A673 (cell line): ENCODE measurements at regions not wholly inside any gene's neighbourhood (a gene's known extent, or its start where the extent isn't known, plus 50 kb on each side); places are given as distances from the start of the nearest gene placed in this dataset.

Source experiments
- BruUV-seq: library from RNA; stranded (reverse); fragments of 400-500 nt; replicated peaks from 2 replicates; lab custom pipeline; 2021; lab: Mats Ljungman, UMichigan
- CTCF ChIA-PET: fragments of 300-600 bp; sonication (Branson Sonifier 250); formaldehyde crosslinking; loops from one replicate; lab custom pipeline; 2022; ENCODE audit warnings: antibody characterized with exemption; lab: Charles Lee
- POLR2A ChIA-PET: fragments of 300-600 bp; sonication (Branson Sonifier 250); formaldehyde crosslinking; loops from one replicate; lab custom pipeline; 2022; ENCODE audit warnings: antibody characterized with exemption; ENCODE audit not compliant: low non-redundant PET; lab: Charles Lee
- DNase-seq: peaks from one replicate; pipeline ENCODE4 v3.0.0-alpha.2; 2015; ENCODE audit warnings: low spot score
- H3K27ac ChIP-seq: fragments of 200-600 bp; sonication (generic); 2 replicates; pipeline ENCODE4 v1.5.1; 2016; ENCODE audit warnings: mixed run types, low read depth, mild to moderate bottlenecking, mixed read lengths, antibody characterized with exemption, low read length; ENCODE audit not compliant: poor library complexity, severe bottlenecking
- H3K27me3 ChIP-seq: fragments of 200-600 bp; sonication (generic); replicated peaks from 2 replicates; pipeline ENCODE4 v1.6.1; 2017; ENCODE audit warnings: mixed run types, low read depth, mild to moderate bottlenecking, mixed read lengths, antibody characterized with exemption, low read length; ENCODE audit not compliant: insufficient read depth, poor library complexity
- H3K36me3 ChIP-seq: fragments of 200-600 bp; sonication (generic); 2 replicates; pipeline ENCODE4 v1.6.1; 2016; ENCODE audit warnings: mixed run types, mild to moderate bottlenecking, mixed read lengths, antibody characterized with exemption, low read length; ENCODE audit not compliant: insufficient read depth, poor library complexity, severe bottlenecking
- H3K4me1 ChIP-seq: fragments of 200-600 bp; sonication (generic); 2 replicates; pipeline ENCODE4 v1.6.1; 2017; ENCODE audit warnings: mixed run types, mild to moderate bottlenecking, mixed read lengths, antibody characterized with exemption, low read length; ENCODE audit not compliant: insufficient read depth, poor library complexity, severe bottlenecking
- H3K4me3 ChIP-seq: fragments of 200-600 bp; sonication (generic); 2 replicates; pipeline ENCODE4 v1.5.1; 2016; ENCODE audit warnings: low read depth, mixed run types, mild to moderate bottlenecking, mixed read lengths, low read length; ENCODE audit not compliant: poor library complexity, severe bottlenecking
- H3K9me3 ChIP-seq: fragments of 200-600 bp; sonication (generic); 2 replicates; pipeline ENCODE4 v1.6.1; 2016; ENCODE audit warnings: mixed run types, low read depth, mild to moderate bottlenecking, mixed read lengths, antibody characterized with exemption, low read length; ENCODE audit not compliant: poor library complexity, severe bottlenecking
- CTCF ChIP-seq: fragments of 300-800, 200-600 bp; sonication (generic); conservative IDR thresholded peaks from 2 replicates; pipeline ENCODE4 v1.5.1; 2017; ENCODE audit warnings: low read depth, mild to moderate bottlenecking, antibody characterized with exemption, low read length, moderate library complexity, mixed read lengths
- EZH2 ChIP-seq: fragments of 200-600 bp; sonication (generic); IDR thresholded peaks from 2 replicates; pipeline ENCODE4 v1.6.1; 2017; ENCODE audit warnings: borderline replicate concordance, low read depth, mild to moderate bottlenecking, mixed read lengths, antibody characterized with exemption, low read length; ENCODE audit not compliant: poor library complexity, severe bottlenecking
- intact Hi-C: fragments of 100-400 bp; cut with micrococcal nuclease; formaldehyde crosslinking; loops from one replicate; pipeline ENCODE4 v1.10.0; 2022; ENCODE audit not compliant: unreplicated experiment

- Histone ChIP-seq H3K27ac (no peak overlapping the region), H3K36me3 (no peaks in the 10 kb centered on the region), H3K4me3 (no peak overlapping the region), H3K4me1 (peaks cover 5% of the 10 kb centered on the region), H3K9me3 (no peaks in the 10 kb centered on the region), H3K27me3 (no peaks in the 10 kb centered on the region)
- CTCF ChIA-PET = no interaction called here
- DNase-seq = no peak
- TF ChIP-seq EZH2 (no peak), CTCF (no peak)
- intact Hi-C loops = no loop called here
- BruUV-seq = no TSS peak
- POLR2A ChIA-PET = interaction anchor here (0.6 kb wide), 1 partner anchor 106 kb away, joined by 5 read pairs; no protein-coding TSS in a partner anchor
Measured at GRCh38 chr16:65178151-65178550, 56.3 kb upstream of the CDH11 start.

- Histone ChIP-seq H3K9me3 (no peaks in the 10 kb centered on the region), H3K4me3 (no peak overlapping the region), H3K36me3 (no peaks in the 10 kb centered on the region), H3K4me1 (peaks cover 5% of the 10 kb centered on the region), H3K27ac (no peak overlapping the region), H3K27me3 (no peaks in the 10 kb centered on the region)
- TF ChIP-seq CTCF (no peak), EZH2 (no peak)
- no TSS peak for BruUV-seq
- CTCF ChIA-PET = no interaction called here
- intact Hi-C loops = no loop called here
- POLR2A ChIA-PET = no interaction called here
- DNase-seq = no peak
Measured at GRCh38 chr16:65176603-65177002, 54.7 kb upstream of the CDH11 start.

GRCh38 chr16:65172356-65172755, 50.5 kb upstream of the CDH11 start:
- intact Hi-C loops = no loop called here
- no peak for DNase-seq
- no peaks in the 10 kb centered on the region for H3K36me3 ChIP-seq
- H3K4me1 ChIP-seq = no peaks in the 10 kb centered on the region
- no TSS peak for BruUV-seq
- no peak overlapping the region for H3K27ac ChIP-seq
- H3K9me3 ChIP-seq = no peaks in the 10 kb centered on the region
- no peak overlapping the region for H3K4me3 ChIP-seq
- no peaks in the 10 kb centered on the region for H3K27me3 ChIP-seq
- ChIA-PET POLR2A (no interaction called here), CTCF (no interaction called here)
- TF ChIP-seq EZH2 (no peak), CTCF (no peak)
